ENCODE measurements at regions not wholly inside any gene's neighbourhood (a gene's known extent, or its start where the extent isn't known, plus 50 kb on each side); places are given as distances from the start of the nearest gene placed in this dataset.

GRCh38 chr18:75156831-75157230 is 52.1 kb downstream of the PTGR3 start:
- no peak for TF ChIP-seq CTCF (IDR thresholded peaks at IDR 0.05 in 2 of 3, conservative IDR thresholded peaks at IDR 0.05 in 1 of 3; ENCODE audit: borderline replicate concordance in 1 of 3, insufficient read depth in 1 of 3, low read depth in 2 of 3, low read length in 2 of 3)
- TF ChIP-seq POLR2AphosphoS5 (IDR thresholded peaks at IDR 0.05; ENCODE audit: low read depth, low read length) = no peak
- no peak for TF ChIP-seq POLR2A (IDR thresholded peaks at IDR 0.05; ENCODE audit: borderline replicate concordance, extremely low read depth, insufficient read depth, insufficient read length)
- no peak for TF ChIP-seq SIN3A (IDR thresholded peaks at IDR 0.05; ENCODE audit: low read depth)
- TF ChIP-seq ZNF274 (IDR thresholded peaks at IDR 0.05; ENCODE audit: low read depth, low read length) = no peak
- TF ChIP-seq ZFX (IDR thresholded peaks at IDR 0.05) = no peak
- TF ChIP-seq EZH2phosphoT487 (IDR thresholded peaks at IDR 0.05; ENCODE audit: borderline replicate concordance) = no peak
- TF ChIP-seq MAX (IDR thresholded peaks at IDR 0.05) = no peak
- TF ChIP-seq JUND (IDR thresholded peaks at IDR 0.05) = no peak
- TF ChIP-seq, protein P1, sequence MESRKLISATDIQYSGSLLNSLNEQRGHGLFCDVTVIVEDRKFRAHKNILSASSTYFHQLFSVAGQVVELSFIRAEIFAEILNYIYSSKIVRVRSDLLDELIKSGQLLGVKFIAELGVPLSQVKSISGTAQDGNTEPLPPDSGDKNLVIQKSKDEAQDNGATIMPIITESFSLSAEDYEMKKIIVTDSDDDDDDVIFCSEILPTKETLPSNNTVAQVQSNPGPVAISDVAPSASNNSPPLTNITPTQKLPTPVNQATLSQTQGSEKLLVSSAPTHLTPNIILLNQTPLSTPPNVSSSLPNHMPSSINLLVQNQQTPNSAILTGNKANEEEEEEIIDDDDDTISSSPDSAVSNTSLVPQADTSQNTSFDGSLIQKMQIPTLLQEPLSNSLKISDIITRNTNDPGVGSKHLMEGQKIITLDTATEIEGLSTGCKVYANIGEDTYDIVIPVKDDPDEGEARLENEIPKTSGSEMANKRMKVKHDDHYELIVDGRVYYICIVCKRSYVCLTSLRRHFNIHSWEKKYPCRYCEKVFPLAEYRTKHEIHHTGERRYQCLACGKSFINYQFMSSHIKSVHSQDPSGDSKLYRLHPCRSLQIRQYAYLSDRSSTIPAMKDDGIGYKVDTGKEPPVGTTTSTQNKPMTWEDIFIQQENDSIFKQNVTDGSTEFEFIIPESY (IDR thresholded peaks at IDR 0.05; ENCODE audit: extremely low read depth, insufficient replicate concordance, low read length) = no peak
- no peak for TF ChIP-seq CBX3 (IDR thresholded peaks at IDR 0.05; ENCODE audit: low read depth)
- no peak for TF ChIP-seq FOSL1 (IDR thresholded peaks at IDR 0.05; ENCODE audit: low read depth)
- no peak for TF ChIP-seq EZH2 (IDR thresholded peaks at IDR 0.05)
- TF ChIP-seq, protein P2, sequence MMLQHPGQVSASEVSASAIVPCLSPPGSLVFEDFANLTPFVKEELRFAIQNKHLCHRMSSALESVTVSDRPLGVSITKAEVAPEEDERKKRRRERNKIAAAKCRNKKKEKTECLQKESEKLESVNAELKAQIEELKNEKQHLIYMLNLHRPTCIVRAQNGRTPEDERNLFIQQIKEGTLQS (IDR thresholded peaks at IDR 0.05) = no peak
